GM21526 (cell line): ENCODE measurements at regions not wholly inside any gene's neighbourhood (a gene's known extent, or its start where the extent isn't known, plus 50 kb on each side); places are given as distances from the start of the nearest gene placed in this dataset.

Experiments
- ATAC-seq: cut with Tn5 transposase; IDR thresholded peaks from one replicate; pipeline ENCODE4 v1.9.1; 2021; ENCODE audit warnings: moderate library complexity; ENCODE audit not compliant: unreplicated experiment, low FRiP score

- no peak for ATAC-seq
Measured at GRCh38 chr9:105059252-105059651, 131.3 kb upstream of the ABCA1 start.

GRCh38 chr9:105062222-105062855 lies 134.4 kb upstream of the ABCA1 start:
- ATAC-seq: no peak

- no peak for ATAC-seq
Measured at GRCh38 chr9:105064248-105065097, 136.5 kb upstream of the ABCA1 start.

GRCh38 chr9:105065098-105066088 lies 137.4 kb upstream of the ABCA1 start:
- ATAC-seq: no peak

GRCh38 chr9:105066275-105066865 lies 138.4 kb upstream of the ABCA1 start:
- no peak for ATAC-seq

- ATAC-seq: no peak
Measured at GRCh38 chr9:105067895-105068580, 140.1 kb upstream of the ABCA1 start.

- ATAC-seq: no peak
Measured at GRCh38 chr9:105069285-105069684, 141.3 kb upstream of the ABCA1 start.

- ATAC-seq: no peak
Measured at GRCh38 chr9:105069696-105070095, 141.7 kb upstream of the ABCA1 start.

- ATAC-seq: no peak
Measured at GRCh38 chr9:105070176-105070575, 142.2 kb upstream of the ABCA1 start.

GRCh38 chr9:105072476-105072875 lies 144.5 kb upstream of the ABCA1 start:
- no peak for ATAC-seq

GRCh38 chr9:105073147-105073546 lies 145.2 kb upstream of the ABCA1 start:
- ATAC-seq: no peak

- no peak for ATAC-seq
Measured at GRCh38 chr9:105074491-105074890, 146.5 kb upstream of the ABCA1 start.

GRCh38 chr9:105076729-105077128 lies 148.8 kb upstream of the ABCA1 start:
- no peak for ATAC-seq

- ATAC-seq: no peak
Measured at GRCh38 chr9:105079457-105079856, 151.5 kb upstream of the ABCA1 start.

- ATAC-seq: no peak
Measured at GRCh38 chr9:105082843-105083242, 154.9 kb upstream of the ABCA1 start.

- ATAC-seq: no peak
Measured at GRCh38 chr9:105083256-105083655, 155.3 kb upstream of the ABCA1 start.

- ATAC-seq: no peak
Measured at GRCh38 chr9:105087910-105088898, 156.2 kb upstream of the SLC44A1 start.

GRCh38 chr9:105089874-105090273 lies 154.6 kb upstream of the SLC44A1 start:
- no peak for ATAC-seq
